Peyer's patch (tissue), 4 donors: ENCODE measurements at regions not wholly inside any gene's neighbourhood (a gene's known extent, or its start where the extent isn't known, plus 50 kb on each side); places are given as distances from the start of the nearest gene placed in this dataset.

Experiments
- POLR2A ChIP-seq, 2 donors: fragments of 450-650 bp; IDR thresholded peaks; one replicate each; pipeline ENCODE4 v1.5.1; 2017; ENCODE audit warnings: antibody characterized with exemption in 2 of 2, mild to moderate bottlenecking in 2 of 2, moderate library complexity in 2 of 2
- TF ChIP-seq, protein P1 (sequence below), 6 experiments: fragments of 450-650 bp in 4 of 6; fragments of 200-600 bp in 2 of 6; sonication (generic) in 1 of 6; IDR thresholded peaks; one replicate each; pipeline ENCODE4 v1.5.1; 2017 to 2019; ENCODE audit warnings: antibody characterized with exemption in 6 of 6, mild to moderate bottlenecking in 3 of 6, moderate library complexity in 1 of 6

DNA sequence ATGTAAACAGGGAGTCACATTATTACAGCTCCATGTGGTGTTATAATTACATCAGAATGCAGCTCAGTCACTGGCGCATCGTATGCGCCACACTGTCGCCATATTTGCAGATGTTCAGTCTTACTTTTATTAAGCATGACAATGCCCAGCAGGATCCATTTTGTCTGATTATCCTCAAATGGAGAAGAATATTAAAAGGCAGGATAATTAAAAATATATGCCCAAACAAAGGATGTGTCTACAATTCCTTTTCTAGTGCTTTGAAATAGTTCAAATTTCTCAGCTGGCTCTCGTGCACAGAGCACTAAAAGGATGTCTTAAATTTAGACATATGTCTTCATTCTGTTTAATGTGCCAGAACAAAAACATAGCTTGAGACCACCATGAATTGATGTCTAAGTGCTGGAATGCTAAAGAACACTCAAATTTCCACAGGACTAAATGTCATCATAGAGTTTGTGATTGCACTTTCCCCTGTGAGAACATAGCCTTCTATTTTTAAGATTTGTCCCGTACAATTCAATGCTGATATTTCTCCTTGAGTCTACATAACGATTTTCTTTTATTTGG, 168.0 kb downstream of the DKK1 start:
- TF ChIP-seq, protein P1, sequence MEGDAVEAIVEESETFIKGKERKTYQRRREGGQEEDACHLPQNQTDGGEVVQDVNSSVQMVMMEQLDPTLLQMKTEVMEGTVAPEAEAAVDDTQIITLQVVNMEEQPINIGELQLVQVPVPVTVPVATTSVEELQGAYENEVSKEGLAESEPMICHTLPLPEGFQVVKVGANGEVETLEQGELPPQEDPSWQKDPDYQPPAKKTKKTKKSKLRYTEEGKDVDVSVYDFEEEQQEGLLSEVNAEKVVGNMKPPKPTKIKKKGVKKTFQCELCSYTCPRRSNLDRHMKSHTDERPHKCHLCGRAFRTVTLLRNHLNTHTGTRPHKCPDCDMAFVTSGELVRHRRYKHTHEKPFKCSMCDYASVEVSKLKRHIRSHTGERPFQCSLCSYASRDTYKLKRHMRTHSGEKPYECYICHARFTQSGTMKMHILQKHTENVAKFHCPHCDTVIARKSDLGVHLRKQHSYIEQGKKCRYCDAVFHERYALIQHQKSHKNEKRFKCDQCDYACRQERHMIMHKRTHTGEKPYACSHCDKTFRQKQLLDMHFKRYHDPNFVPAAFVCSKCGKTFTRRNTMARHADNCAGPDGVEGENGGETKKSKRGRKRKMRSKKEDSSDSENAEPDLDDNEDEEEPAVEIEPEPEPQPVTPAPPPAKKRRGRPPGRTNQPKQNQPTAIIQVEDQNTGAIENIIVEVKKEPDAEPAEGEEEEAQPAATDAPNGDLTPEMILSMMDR (IDR thresholded peaks at IDR 0.05), result no peak
- no peak for TF ChIP-seq POLR2A (IDR thresholded peaks at IDR 0.05)
